H9 (cell line): ENCODE measurements at regions not wholly inside any gene's neighbourhood (a gene's known extent, or its start where the extent isn't known, plus 50 kb on each side); places are given as distances from the start of the nearest gene placed in this dataset.

ENCODE experiments used
- DNase-seq: peaks from one replicate; pipeline ENCODE4 v3.0.0-alpha.2; 2017
- H2AFZ ChIP-seq: one replicate; pipeline ENCODE4 v1.6.1; 2013; ENCODE audit warnings: mild to moderate bottlenecking, low read length, control low read depth, moderate library complexity
- H2AK5ac ChIP-seq: 2 replicates; pipeline ENCODE4 v1.6.1; 2013; ENCODE audit warnings: low read length, control low read depth, mixed read lengths; ENCODE audit not compliant: insufficient read length
- H2BK120ac ChIP-seq: one replicate; pipeline ENCODE4 v1.6.1; 2013; ENCODE audit warnings: low read depth, mild to moderate bottlenecking, low read length, control low read depth, inconsistent platforms; ENCODE audit not compliant: poor library complexity, severe bottlenecking
- H2BK12ac ChIP-seq: 2 replicates; pipeline ENCODE4 v1.6.1; 2013; ENCODE audit warnings: low read length, control low read depth, mixed read lengths, low read depth; ENCODE audit not compliant: insufficient read length
- H2BK15ac ChIP-seq: 2 replicates; pipeline ENCODE4 v1.6.1; 2013; ENCODE audit warnings: low read depth, low read length, control low read depth
- H2BK20ac ChIP-seq: one replicate; pipeline ENCODE4 v1.6.1; 2013; ENCODE audit warnings: low read depth, mild to moderate bottlenecking, low read length, control low read depth, inconsistent platforms; ENCODE audit not compliant: poor library complexity, severe bottlenecking
- H2BK5ac ChIP-seq: 2 replicates; pipeline ENCODE4 v1.6.1; 2013; ENCODE audit warnings: low read length, control low read depth, mixed read lengths; ENCODE audit not compliant: insufficient read length
- H3K14ac ChIP-seq: 2 replicates; pipeline ENCODE4 v1.6.1; 2013; ENCODE audit warnings: low read length, control low read depth; ENCODE audit not compliant: insufficient read depth
- H3K18ac ChIP-seq: 2 replicates; pipeline ENCODE4 v1.6.1; 2013; ENCODE audit warnings: low read depth, mild to moderate bottlenecking, mixed read lengths, low read length, control low read depth; ENCODE audit not compliant: insufficient read length
- H3K23ac ChIP-seq: 2 replicates; pipeline ENCODE4 v1.6.1; 2013; ENCODE audit warnings: low read length, control low read depth, mixed read lengths, low read depth; ENCODE audit not compliant: insufficient read length
- H3K23me2 ChIP-seq: 2 replicates; pipeline ENCODE4 v1.6.1; 2013; ENCODE audit warnings: low read depth, mild to moderate bottlenecking, mixed read lengths, low read length, control low read depth; ENCODE audit not compliant: insufficient read length, poor library complexity, severe bottlenecking
- H3K27ac ChIP-seq: 2 replicates; pipeline ENCODE4 v1.5.1; 2013; ENCODE audit warnings: low read length, control low read depth, mixed read lengths, low read depth; ENCODE audit not compliant: insufficient read length
- H3K27me3 ChIP-seq: 2 replicates; pipeline ENCODE4 v1.6.1; 2013; ENCODE audit warnings: low read length, control low read depth, inconsistent platforms; ENCODE audit not compliant: insufficient read depth
- H3K4ac ChIP-seq: 2 replicates; pipeline ENCODE4 v1.6.1; 2013; ENCODE audit warnings: low read depth, mild to moderate bottlenecking, control low read depth, inconsistent platforms, low read length, moderate library complexity
- H3K4me1 ChIP-seq: 2 replicates; pipeline ENCODE4 v1.6.1; 2013; ENCODE audit warnings: low read length, control low read depth, inconsistent platforms; ENCODE audit not compliant: insufficient read depth
- H3K4me2 ChIP-seq: 2 replicates; pipeline ENCODE4 v1.6.1; 2013; ENCODE audit warnings: low read length, control low read depth, mixed read lengths; ENCODE audit not compliant: insufficient read length, insufficient read depth
- H3K56ac ChIP-seq: 2 replicates; pipeline ENCODE4 v1.6.1; 2013; ENCODE audit warnings: low read depth, mild to moderate bottlenecking, mixed read lengths, low read length, control low read depth; ENCODE audit not compliant: insufficient read length
- H3K79me1 ChIP-seq: 2 replicates; pipeline ENCODE4 v1.6.1; 2013; ENCODE audit warnings: low read depth, mild to moderate bottlenecking, moderate library complexity, low read length, control low read depth, inconsistent platforms; ENCODE audit not compliant: insufficient read depth, poor library complexity, severe bottlenecking
- H3K79me2 ChIP-seq: 2 replicates; pipeline ENCODE4 v1.6.1; 2013; ENCODE audit warnings: low read length, control low read depth, inconsistent platforms; ENCODE audit not compliant: insufficient read depth
- H3K9ac ChIP-seq: 2 replicates; pipeline ENCODE4 v1.6.1; 2013; ENCODE audit warnings: low read length, control low read depth, mixed read lengths; ENCODE audit not compliant: insufficient read length; ENCODE audit errors: extremely low read depth
- H3K9me3 ChIP-seq: one replicate; pipeline ENCODE4 v1.6.1; 2013; ENCODE audit warnings: low read depth, low read length, inconsistent platforms; ENCODE audit not compliant: control insufficient read depth
- H3T11ph ChIP-seq: one replicate; pipeline ENCODE4 v1.6.1; 2013; ENCODE audit warnings: mild to moderate bottlenecking, low read length, control low read depth, inconsistent platforms
- H4K20me1 ChIP-seq: one replicate; pipeline ENCODE4 v1.6.1; 2013; ENCODE audit not compliant: control insufficient read depth, insufficient read length, insufficient read depth
- H4K5ac ChIP-seq: 2 replicates; pipeline ENCODE4 v1.6.1; 2013; ENCODE audit warnings: low read depth, mild to moderate bottlenecking, mixed read lengths, low read length, control low read depth; ENCODE audit not compliant: insufficient read length
- H4K8ac ChIP-seq: replicated peaks from 2 replicates; pipeline ENCODE4 v1.6.1; 2013; ENCODE audit warnings: low read length, control low read depth, mixed read lengths, low read depth; ENCODE audit not compliant: insufficient read length
- H4K91ac ChIP-seq: 2 replicates; pipeline ENCODE4 v1.6.1; 2013; ENCODE audit warnings: low read depth, mild to moderate bottlenecking, moderate library complexity, mixed read lengths, low read length, control low read depth; ENCODE audit not compliant: insufficient read length
- H3K27ac Mint-ChIP-seq, 3 experiments: 2 replicates in 2 of 3; 3 replicates in 1 of 3; pipeline ENCODE4 v1.8.0; 2020 to 2021; ENCODE audit warnings: mixed read lengths in 3 of 3, mild to moderate bottlenecking in 1 of 3, moderate library complexity in 1 of 3
- H3K27me3 Mint-ChIP-seq: 2 replicates; pipeline ENCODE4 v1.8.0; 2021; ENCODE audit warnings: low read depth, mild to moderate bottlenecking, moderate library complexity, mixed read lengths
- H3K36me3 Mint-ChIP-seq, 3 experiments: 2 replicates in 2 of 3; 3 replicates in 1 of 3; pipeline ENCODE4 v1.8.0; 2020 to 2021; ENCODE audit warnings: low read depth in 3 of 3, mixed read lengths in 3 of 3; ENCODE audit not compliant: insufficient read depth in 1 of 3
- H3K4me1 Mint-ChIP-seq, 2 experiments: 2 replicates each; pipeline ENCODE4 v1.8.0; 2020; ENCODE audit warnings: mixed read lengths in 2 of 2
- H3K4me3 Mint-ChIP-seq, 2 experiments: 2 replicates in 1 of 2; 3 replicates in 1 of 2; pipeline ENCODE4 v1.8.0; 2020 to 2021; ENCODE audit warnings: mild to moderate bottlenecking in 2 of 2, mixed read lengths in 2 of 2, moderate library complexity in 1 of 2
- H3K9me3 Mint-ChIP-seq, 2 experiments: 2 replicates in 1 of 2; 3 replicates in 1 of 2; pipeline ENCODE4 v1.8.0; 2020; ENCODE audit warnings: mild to moderate bottlenecking in 2 of 2, mixed read lengths in 2 of 2, moderate library complexity in 1 of 2
- CTCF ChIP-seq: fragments of 200-600 bp; sonication (generic); conservative IDR thresholded peaks from 3 replicates; pipeline ENCODE4 v1.8.0; 2021; ENCODE audit warnings: antibody characterized with exemption, mild to moderate bottlenecking

- Histone ChIP-seq H4K20me1 (no peaks in the 10 kb centered on the region), H3K79me2 (no peaks in the 10 kb centered on the region), H3K18ac (no peak overlapping the region), H3T11ph (no peak overlapping the region), H3K79me1 (no peaks in the 10 kb centered on the region), H3K23me2 (no peaks in the 10 kb centered on the region), H2BK15ac (no peak overlapping the region), H2AFZ (no peak overlapping the region), H3K9ac (no peak overlapping the region), H2AK5ac (no peak overlapping the region), H3K56ac (no peak overlapping the region), H3K27ac (no peak overlapping the region), H2BK5ac (no peak overlapping the region), H4K8ac (no peak overlapping the region), H3K9me3 (no peaks in the 10 kb centered on the region), H3K4me2 (no peak overlapping the region), H4K91ac (no peak overlapping the region), H3K27me3 (no peaks in the 10 kb centered on the region), H2BK120ac (no peak overlapping the region), H3K4me1 (no peaks in the 10 kb centered on the region), H3K14ac (no peak overlapping the region), H4K5ac (no peak overlapping the region), H2BK20ac (no peak overlapping the region), H2BK12ac (no peak overlapping the region), H3K23ac (no peak overlapping the region), H3K4ac (no peak overlapping the region)
- no peak for TF ChIP-seq CTCF
- Mint-ChIP-seq H3K4me3 (no peak overlapping the region), H3K4me1 (no peaks in the 10 kb centered on the region), H3K27me3 (no peaks in the 10 kb centered on the region), H3K9me3 (peaks cover 0 to 3% of the 10 kb centered on the region in 2 experiments; a peak in 2 of 5 replicates), H3K27ac (no peak overlapping the region), H3K36me3 (no peaks in the 10 kb centered on the region)
- DNase-seq: no peak
Observed at GRCh38 chr13:97715763-97716162, 237.7 kb upstream of the IPO5 start.
